ENCODE measurements at regions not wholly inside any gene's neighbourhood (a gene's known extent, or its start where the extent isn't known, plus 50 kb on each side); places are given as distances from the start of the nearest gene placed in this dataset.

DNA sequence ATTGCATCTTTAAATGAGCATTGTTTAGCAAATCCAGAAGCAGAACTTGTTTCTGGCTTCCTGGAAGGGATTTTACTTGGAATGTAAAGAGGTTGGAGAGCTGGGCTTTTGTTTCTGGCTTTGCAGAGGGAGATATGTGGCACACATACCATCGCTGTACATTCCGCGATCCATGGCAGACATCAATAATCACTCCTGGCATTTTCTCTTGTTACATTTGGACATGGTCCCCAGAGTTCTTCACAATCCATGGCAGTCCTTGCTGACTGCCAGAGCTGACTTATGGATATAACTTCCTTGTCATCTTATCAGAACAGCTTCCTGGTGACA, 445.6 kb upstream of the SPRED2 start:
- DNase-seq = no peak

GRCh38 chr2:65877331-65878010, 445.1 kb upstream of the SPRED2 start:
- DNase-seq = no peak

- no peak for DNase-seq
Observed at GRCh38 chr2:65876114-65876513, 443.7 kb upstream of the SPRED2 start.

DNA sequence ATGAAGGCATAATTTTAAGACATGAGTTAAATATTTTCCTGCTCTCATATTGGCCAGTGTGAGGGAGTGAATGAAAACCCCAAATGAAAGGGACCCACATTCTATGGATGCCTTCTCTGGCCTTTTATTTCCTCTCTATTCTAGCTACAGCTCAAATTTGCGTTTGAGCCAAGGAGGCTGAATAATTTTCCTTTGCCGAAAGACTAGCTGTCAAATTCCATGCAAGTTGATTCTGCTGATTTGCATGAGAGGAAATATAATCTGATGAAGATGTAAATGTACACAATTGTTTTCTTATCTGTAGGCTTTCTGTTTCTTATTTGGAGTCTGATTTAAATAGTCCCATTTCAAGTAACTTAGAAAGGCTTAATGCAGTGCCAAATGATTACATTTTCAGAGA, 438.4 kb upstream of the SPRED2 start:
- no peak for DNase-seq

DNA sequence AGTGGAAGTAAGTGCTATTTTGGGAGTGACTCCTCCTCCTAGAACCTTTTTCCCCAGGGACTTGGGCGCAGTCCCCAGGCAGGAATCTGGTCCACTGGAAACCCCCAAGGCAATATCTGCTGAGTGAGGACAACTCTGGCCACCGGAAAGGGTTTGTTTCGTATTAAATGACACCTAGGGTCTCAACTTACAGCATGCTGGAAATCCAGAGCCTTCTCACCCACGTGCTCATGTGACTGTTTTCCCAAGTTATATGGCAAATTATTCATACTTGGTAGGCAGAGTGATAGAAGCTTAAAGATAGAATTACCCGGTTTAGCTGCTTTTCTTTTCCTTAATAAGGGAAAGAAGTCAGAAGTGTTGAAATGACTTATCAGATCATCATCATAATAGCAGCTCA, 436.9 kb upstream of the SPRED2 start:
- DNase-seq = no peak

- DNase-seq = no peak
Observed at GRCh38 chr2:65868177-65868576, 435.8 kb upstream of the SPRED2 start.

GRCh38 chr2:65867446-65867845, 435.0 kb upstream of the SPRED2 start:
- DNase-seq = no peak

- no peak for DNase-seq
Observed at GRCh38 chr2:65866148-65866547, 433.7 kb upstream of the SPRED2 start.

GRCh38 chr2:65864619-65865018, 432.2 kb upstream of the SPRED2 start:
- no peak for DNase-seq

- no peak for DNase-seq
Observed at GRCh38 chr2:65863713-65864112, 431.3 kb upstream of the SPRED2 start.

- no peak for DNase-seq
Observed at GRCh38 chr2:65856928-65857327, 424.5 kb upstream of the SPRED2 start.

DNA sequence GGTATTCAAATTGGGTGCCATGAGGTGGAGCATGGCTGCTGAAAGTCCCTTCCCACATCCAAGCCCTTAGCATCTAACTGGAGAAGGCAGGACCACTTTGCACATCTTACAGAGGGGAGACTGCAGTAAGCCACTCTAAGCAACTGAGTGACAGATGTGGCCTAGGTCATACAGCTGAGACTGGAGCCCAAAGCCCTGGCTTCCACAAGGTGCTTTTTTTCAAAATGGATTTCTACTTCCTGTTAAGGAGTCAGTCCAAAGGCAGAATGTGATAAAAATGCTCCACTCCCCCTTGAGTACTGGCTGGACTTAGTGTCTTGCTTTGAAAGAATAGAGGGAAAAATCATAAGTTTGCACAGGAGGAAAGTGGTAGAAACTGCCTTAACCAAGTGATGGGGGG, 424.0 kb upstream of the SPRED2 start:
- DNase-seq = no peak

GRCh38 chr2:65850695-65851094, 418.3 kb upstream of the SPRED2 start:
- DNase-seq = no peak

DNA sequence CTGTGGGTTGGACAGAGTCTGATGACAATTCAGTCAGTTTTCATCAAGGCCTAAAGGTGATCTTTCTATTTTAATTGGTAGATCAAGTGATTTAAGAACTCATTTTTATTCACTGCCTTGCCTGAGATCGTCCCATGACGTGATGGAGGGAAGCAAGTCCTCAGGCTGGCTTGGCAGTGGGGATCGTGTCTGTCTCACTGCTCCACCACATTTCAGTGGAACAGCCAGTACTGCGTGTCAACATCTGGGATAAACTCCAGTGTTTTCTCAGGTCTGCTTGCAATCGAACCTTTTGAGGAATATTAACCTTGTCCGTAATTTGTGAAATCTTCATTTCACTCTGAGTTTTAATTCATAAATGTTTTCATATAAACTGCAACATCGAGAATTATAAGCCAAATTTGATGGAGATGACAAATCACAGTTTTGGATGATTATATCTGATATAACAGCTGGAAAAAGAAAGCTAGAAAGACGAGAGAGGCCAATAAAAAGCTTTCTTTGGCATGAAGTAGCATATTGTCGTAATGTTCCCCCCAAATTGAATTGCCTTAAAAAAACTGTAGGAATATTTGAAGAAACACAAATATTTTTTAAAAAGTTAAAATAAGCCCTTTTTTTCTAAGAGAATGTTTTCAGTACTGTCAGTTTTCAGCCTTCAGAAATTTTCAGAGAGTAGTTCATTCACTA, 414.7 kb upstream of the SPRED2 start:
- no peak for DNase-seq

GRCh38 chr2:65845442-65846182, 413.2 kb upstream of the SPRED2 start:
- no peak for DNase-seq

DNA sequence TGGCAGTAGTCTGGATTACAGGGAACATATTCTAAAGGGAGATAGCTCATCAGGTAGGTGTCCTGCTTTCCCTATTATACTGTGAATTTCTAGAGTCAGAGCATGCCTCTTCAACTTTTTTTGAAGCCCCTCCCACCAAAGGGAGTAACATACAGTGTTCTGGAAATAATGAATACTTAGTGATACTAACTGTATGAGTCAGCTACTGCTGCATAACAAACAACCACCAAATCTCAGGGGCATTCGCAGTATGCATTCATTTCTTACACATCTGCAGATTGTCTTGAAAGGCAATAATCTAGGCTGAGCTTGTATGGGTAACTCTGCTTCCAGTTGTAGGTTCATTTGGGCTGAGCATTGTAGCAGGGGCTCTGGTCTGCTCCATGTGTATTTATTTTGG, 409.7 kb upstream of the SPRED2 start:
- DNase-seq = no peak

- DNase-seq = no peak
Observed at GRCh38 chr2:65835975-65836549, 403.7 kb upstream of the SPRED2 start.

- DNase-seq = no peak
Observed at GRCh38 chr2:65834771-65835475, 402.5 kb upstream of the SPRED2 start.

DNA sequence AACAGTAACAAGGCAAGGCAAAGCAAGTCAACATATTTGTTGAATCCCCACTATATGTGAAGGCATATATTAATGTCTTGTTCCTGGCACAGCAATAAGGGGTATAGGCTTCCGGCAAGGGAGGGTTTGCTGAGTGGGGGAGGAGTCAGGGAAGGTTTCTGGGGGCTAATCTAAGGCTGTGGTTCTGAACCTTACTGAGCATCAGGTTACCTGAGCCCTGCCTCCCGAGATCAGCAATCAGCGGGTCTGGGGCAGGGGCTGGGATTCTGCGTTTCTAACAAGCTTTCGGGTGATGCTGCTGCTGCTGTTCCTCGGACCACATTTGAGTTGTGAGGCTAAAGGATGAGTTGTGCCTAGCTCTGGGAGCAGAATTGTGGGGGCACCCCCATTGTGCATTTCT, 401.7 kb upstream of the SPRED2 start:
- DNase-seq = no peak

- no peak for DNase-seq
Observed at GRCh38 chr2:65831509-65831908, 399.1 kb upstream of the SPRED2 start.

- DNase-seq = no peak
Observed at GRCh38 chr2:65826567-65826966, 394.2 kb upstream of the SPRED2 start.

- no peak for DNase-seq
Observed at GRCh38 chr2:65823511-65823910, 391.1 kb upstream of the SPRED2 start.

DNA sequence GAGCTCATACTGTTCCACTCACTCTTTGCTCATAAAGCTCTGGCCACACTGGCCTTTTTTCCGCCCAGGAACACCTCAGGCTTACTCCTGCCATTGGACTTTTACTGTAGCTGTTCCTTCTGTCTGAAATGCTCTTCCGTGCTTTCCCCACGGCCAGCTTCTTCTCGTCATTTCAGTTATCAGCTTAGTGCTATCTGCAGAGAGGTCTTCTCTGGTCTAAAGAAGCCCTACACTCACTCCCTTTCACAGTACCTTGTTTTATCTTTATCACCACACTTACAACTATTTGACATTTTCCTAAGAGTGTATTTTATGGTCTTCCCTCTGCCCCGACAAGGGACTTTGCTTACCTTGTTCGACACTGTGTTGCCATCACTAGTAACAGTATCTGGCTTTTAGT, 388.1 kb upstream of the SPRED2 start:
- no peak for DNase-seq
